Hepatocyte (in vitro differentiated cells): ENCODE measurements at regions not wholly inside any gene's neighbourhood (a gene's known extent, or its start where the extent isn't known, plus 50 kb on each side); places are given as distances from the start of the nearest gene placed in this dataset.

ENCODE experiments used
- DNase-seq: peaks from one replicate; pipeline ENCODE4 v3.0.0-alpha.2; 2016; ENCODE audit warnings: low spot score
- H2AFZ ChIP-seq: fragments of 200-600 bp; sonication (generic); 2 replicates; pipeline ENCODE4 v1.6.0; 2016; ENCODE audit warnings: antibody characterized with exemption, mild to moderate bottlenecking
- H3K27ac ChIP-seq: fragments of 200-600 bp; sonication (generic); 2 replicates; pipeline ENCODE4 v1.5.1; 2016; ENCODE audit warnings: mild to moderate bottlenecking
- H3K27me3 ChIP-seq: fragments of 200-600 bp; sonication (generic); 2 replicates; pipeline ENCODE4 v1.6.1; 2016
- H3K36me3 ChIP-seq: fragments of 200-600 bp; sonication (generic); replicated peaks from 2 replicates; pipeline ENCODE4 v1.5.1; 2016; ENCODE audit warnings: low read depth; ENCODE audit not compliant: insufficient read depth
- H3K4me1 ChIP-seq: fragments of 200-600 bp; sonication (generic); 2 replicates; pipeline ENCODE4 v1.5.1; 2016; ENCODE audit warnings: mild to moderate bottlenecking, moderate library complexity; ENCODE audit not compliant: insufficient read depth
- H3K4me2 ChIP-seq: fragments of 200-600 bp; sonication (generic); 2 replicates; pipeline ENCODE4 v1.6.0; 2016
- H3K4me3 ChIP-seq: fragments of 200-600 bp; sonication (generic); 2 replicates; pipeline ENCODE4 v1.5.1; 2016; ENCODE audit warnings: mild to moderate bottlenecking
- H3K79me2 ChIP-seq: fragments of 200-600 bp; sonication (generic); 2 replicates; pipeline ENCODE4 v1.6.0; 2017; ENCODE audit warnings: mild to moderate bottlenecking
- H3K9me2 ChIP-seq: fragments of 200-600 bp; sonication (generic); replicated peaks from 2 replicates; pipeline ENCODE4 v1.6.0; 2017; ENCODE audit warnings: mild to moderate bottlenecking; ENCODE audit not compliant: insufficient read depth
- H3K9me3 ChIP-seq: fragments of 200-600 bp; sonication (generic); 2 replicates; pipeline ENCODE4 v1.5.1; 2016; ENCODE audit warnings: low read depth, mild to moderate bottlenecking
- H4K20me1 ChIP-seq: fragments of 200-600 bp; sonication (generic); 2 replicates; pipeline ENCODE4 v1.6.0; 2016; ENCODE audit warnings: mild to moderate bottlenecking; ENCODE audit not compliant: insufficient read depth, poor library complexity, severe bottlenecking
- EZH2 ChIP-seq: fragments of 200-600 bp; sonication (generic); IDR thresholded peaks from 2 replicates; pipeline ENCODE4 v1.6.1; 2016; ENCODE audit warnings: antibody characterized with exemption, mild to moderate bottlenecking, borderline replicate concordance
- EZH2phosphoT487 ChIP-seq: fragments of 200-600 bp; sonication (generic); IDR thresholded peaks from one replicate; pipeline ENCODE4 v1.6.1; 2018; ENCODE audit warnings: antibody characterized with exemption, mild to moderate bottlenecking, low read depth, moderate library complexity; ENCODE audit not compliant: unreplicated experiment, severe bottlenecking
- WGBS: methylation state at CpG from one replicate; pipeline ENCODE4 v1.1.6; 2016; ENCODE audit warnings: low lambda C conversion rate; ENCODE audit errors: missing lambda C conversion rate; 5-methylcytosine and 5-hydroxymethylcytosine counted together
- TF ChIP-seq, protein P1 (sequence below): fragments of 200-600 bp; sonication (generic); IDR thresholded peaks from 2 replicates; pipeline ENCODE4 v1.5.1; 2016; ENCODE audit warnings: antibody characterized with exemption, mild to moderate bottlenecking; ENCODE audit not compliant: poor library complexity

DNA sequence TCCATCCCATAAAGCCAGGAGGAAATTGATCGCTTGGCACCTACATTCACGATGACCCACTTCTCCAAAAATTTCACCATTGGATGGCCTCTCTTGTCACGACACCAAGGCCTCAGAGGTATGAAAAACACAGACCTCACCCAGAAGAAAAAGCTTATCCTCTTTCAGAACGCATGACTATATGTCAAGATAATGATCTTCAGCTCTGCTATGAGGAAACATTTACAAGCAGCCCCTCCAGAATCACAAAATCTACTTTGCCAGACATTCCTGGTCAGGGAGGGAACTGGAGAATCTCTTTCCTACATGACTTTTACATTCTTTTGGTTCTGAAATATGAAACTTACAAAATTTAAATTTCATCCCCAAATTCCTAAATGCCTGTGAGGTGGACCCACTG lies 122.7 kb downstream of the WNT5A start:
- Histone ChIP-seq H3K79me2 (no peaks in the 10 kb centered on the region), H3K4me2 (no peak overlapping the region), H3K27me3 (no peaks in the 10 kb centered on the region), H3K4me3 (no peak overlapping the region), H2AFZ (no peak overlapping the region), H4K20me1 (no peaks in the 10 kb centered on the region), H3K4me1 (peaks cover 15% of the 10 kb centered on the region), H3K27ac (peak overlapping the region; percentile 51), H3K36me3 (no peaks in the 10 kb centered on the region), H3K9me2 (no peaks in the 10 kb centered on the region), H3K9me3 (no peaks in the 10 kb centered on the region)
- DNase-seq: no peak
- TF ChIP-seq EZH2 (no peak), EZH2phosphoT487 (no peak)
- TF ChIP-seq, protein P1, sequence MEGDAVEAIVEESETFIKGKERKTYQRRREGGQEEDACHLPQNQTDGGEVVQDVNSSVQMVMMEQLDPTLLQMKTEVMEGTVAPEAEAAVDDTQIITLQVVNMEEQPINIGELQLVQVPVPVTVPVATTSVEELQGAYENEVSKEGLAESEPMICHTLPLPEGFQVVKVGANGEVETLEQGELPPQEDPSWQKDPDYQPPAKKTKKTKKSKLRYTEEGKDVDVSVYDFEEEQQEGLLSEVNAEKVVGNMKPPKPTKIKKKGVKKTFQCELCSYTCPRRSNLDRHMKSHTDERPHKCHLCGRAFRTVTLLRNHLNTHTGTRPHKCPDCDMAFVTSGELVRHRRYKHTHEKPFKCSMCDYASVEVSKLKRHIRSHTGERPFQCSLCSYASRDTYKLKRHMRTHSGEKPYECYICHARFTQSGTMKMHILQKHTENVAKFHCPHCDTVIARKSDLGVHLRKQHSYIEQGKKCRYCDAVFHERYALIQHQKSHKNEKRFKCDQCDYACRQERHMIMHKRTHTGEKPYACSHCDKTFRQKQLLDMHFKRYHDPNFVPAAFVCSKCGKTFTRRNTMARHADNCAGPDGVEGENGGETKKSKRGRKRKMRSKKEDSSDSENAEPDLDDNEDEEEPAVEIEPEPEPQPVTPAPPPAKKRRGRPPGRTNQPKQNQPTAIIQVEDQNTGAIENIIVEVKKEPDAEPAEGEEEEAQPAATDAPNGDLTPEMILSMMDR: no peak
- WGBS: 67% methylated on average over 4 of the region's 4 CpGs

DNA sequence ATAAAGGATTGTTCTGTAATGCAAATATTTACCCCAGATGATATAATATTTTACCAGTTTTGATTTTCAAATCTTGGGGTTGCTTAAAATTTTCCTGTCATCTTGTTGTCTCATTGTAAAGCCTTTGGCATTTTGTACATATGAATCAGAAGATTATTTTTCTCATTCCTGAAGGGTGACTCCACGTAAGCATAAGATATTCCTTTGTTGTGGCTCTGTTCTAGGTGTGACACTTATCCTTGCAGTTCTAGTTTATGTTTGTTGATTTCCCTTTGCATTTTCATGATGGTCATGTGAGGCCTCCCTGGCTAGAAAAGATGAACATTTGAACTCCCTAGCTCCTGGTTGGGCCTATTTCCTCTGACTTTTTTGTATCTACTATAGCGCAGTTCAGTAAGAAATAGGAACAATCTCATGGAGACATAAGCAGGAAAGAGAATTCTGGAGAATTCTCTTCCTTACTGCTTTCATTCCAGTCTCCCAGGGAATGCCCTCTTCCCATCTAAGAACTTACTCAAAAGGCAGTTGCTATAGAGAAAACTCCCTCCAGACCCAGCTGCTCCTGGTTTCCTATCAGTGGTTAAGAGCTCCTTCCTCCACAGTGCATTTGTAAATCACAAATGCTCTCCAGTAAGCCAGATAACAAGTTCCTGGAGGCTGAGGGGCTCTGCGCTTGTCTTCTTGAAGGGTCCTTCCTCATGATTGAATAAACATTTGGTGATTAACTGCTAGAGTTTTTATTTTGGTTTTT lies 124.7 kb downstream of the WNT5A start:
- Histone ChIP-seq H3K4me3 (no peak overlapping the region), H4K20me1 (no peaks in the 10 kb centered on the region), H3K9me3 (no peaks in the 10 kb centered on the region), H3K4me2 (no peak overlapping the region), H3K27me3 (no peaks in the 10 kb centered on the region), H3K9me2 (no peaks in the 10 kb centered on the region), H3K4me1 (peaks cover 11% of the 10 kb centered on the region), H2AFZ (no peak overlapping the region), H3K36me3 (no peaks in the 10 kb centered on the region), H3K27ac (no peak overlapping the region), H3K79me2 (no peaks in the 10 kb centered on the region)
- 88% methylated on average over 3 of the region's 3 CpGs for WGBS
- DNase-seq: no peak
- TF ChIP-seq EZH2 (no peak), EZH2phosphoT487 (no peak)
- TF ChIP-seq, protein P1: no peak

DNA sequence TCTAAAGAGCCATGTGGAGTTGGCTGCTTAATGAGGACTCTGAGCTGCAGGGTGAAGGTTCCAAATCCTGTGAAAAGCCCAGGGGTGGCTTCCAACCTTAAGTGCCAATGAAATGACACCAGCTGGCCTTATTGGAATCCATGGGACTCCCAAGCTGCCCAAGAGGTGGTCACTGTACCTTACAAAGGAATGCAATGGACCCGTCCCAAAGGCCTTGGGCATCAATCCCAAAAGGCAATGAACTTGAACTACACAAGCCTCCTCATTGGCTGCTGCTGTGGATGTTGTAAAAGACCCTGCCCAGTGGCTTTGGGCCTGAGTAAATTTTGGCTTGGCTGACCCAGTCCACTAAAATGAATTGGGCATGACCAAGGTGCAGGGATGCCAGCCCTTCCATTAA lies 129.3 kb downstream of the WNT5A start:
- peaks cover 6% of the 10 kb centered on the region for H3K4me1 ChIP-seq
- H3K36me3 ChIP-seq: no peaks in the 10 kb centered on the region
- no peaks in the 10 kb centered on the region for H3K27me3 ChIP-seq
- H3K9me3 ChIP-seq: no peaks in the 10 kb centered on the region
- H3K79me2 ChIP-seq: no peaks in the 10 kb centered on the region
- DNase-seq: no peak
- H3K9me2 ChIP-seq: no peaks in the 10 kb centered on the region
- WGBS: 95% methylated on average over 1 of the region's 1 CpG
- no peak overlapping the region for H3K27ac ChIP-seq
- no peak for TF ChIP-seq EZH2
- TF ChIP-seq EZH2phosphoT487: no peak
- TF ChIP-seq, protein P1: no peak
- H3K4me3 ChIP-seq: no peak overlapping the region
- no peak overlapping the region for H3K4me2 ChIP-seq
- no peak overlapping the region for H2AFZ ChIP-seq
- H4K20me1 ChIP-seq: no peaks in the 10 kb centered on the region
